ENCODE measurements at regions not wholly inside any gene's neighbourhood (a gene's known extent, or its start where the extent isn't known, plus 50 kb on each side); places are given as distances from the start of the nearest gene placed in this dataset.

GRCh38 chr16:59202233-59202862, 468.2 kb upstream of the GOT2 start:
- TF ChIP-seq CTCF (conservative IDR thresholded peaks at IDR 0.05; ENCODE audit: low read depth, low read length) (no peak), EZH2phosphoT487 (IDR thresholded peaks at IDR 0.05; ENCODE audit: borderline replicate concordance, low read length) (no peak)

Data from PC-3 (cell line).